ENCODE measurements at regions not wholly inside any gene's neighbourhood (a gene's known extent, or its start where the extent isn't known, plus 50 kb on each side); places are given as distances from the start of the nearest gene placed in this dataset.

DNA sequence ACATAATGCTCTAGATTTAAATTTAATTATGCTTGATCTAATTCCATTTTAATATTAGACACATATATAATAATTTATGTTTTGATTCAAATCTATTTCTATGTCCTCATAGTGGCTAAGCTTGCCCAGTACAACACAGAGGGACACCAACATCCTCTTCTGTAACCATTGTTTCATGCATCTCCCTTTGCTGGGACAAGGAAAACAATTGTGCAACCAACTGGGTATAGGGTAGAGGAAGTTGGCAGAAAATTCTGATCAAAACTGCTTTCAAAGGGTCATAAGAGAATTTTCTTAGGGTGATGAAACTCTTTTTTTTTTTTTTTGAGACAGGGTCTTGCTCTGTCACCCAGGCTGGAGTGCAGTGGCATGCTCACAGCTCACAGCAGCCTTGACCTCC lies 121.4 kb upstream of the SGO1 start (continued):
- TF ChIP-seq, protein P1, sequence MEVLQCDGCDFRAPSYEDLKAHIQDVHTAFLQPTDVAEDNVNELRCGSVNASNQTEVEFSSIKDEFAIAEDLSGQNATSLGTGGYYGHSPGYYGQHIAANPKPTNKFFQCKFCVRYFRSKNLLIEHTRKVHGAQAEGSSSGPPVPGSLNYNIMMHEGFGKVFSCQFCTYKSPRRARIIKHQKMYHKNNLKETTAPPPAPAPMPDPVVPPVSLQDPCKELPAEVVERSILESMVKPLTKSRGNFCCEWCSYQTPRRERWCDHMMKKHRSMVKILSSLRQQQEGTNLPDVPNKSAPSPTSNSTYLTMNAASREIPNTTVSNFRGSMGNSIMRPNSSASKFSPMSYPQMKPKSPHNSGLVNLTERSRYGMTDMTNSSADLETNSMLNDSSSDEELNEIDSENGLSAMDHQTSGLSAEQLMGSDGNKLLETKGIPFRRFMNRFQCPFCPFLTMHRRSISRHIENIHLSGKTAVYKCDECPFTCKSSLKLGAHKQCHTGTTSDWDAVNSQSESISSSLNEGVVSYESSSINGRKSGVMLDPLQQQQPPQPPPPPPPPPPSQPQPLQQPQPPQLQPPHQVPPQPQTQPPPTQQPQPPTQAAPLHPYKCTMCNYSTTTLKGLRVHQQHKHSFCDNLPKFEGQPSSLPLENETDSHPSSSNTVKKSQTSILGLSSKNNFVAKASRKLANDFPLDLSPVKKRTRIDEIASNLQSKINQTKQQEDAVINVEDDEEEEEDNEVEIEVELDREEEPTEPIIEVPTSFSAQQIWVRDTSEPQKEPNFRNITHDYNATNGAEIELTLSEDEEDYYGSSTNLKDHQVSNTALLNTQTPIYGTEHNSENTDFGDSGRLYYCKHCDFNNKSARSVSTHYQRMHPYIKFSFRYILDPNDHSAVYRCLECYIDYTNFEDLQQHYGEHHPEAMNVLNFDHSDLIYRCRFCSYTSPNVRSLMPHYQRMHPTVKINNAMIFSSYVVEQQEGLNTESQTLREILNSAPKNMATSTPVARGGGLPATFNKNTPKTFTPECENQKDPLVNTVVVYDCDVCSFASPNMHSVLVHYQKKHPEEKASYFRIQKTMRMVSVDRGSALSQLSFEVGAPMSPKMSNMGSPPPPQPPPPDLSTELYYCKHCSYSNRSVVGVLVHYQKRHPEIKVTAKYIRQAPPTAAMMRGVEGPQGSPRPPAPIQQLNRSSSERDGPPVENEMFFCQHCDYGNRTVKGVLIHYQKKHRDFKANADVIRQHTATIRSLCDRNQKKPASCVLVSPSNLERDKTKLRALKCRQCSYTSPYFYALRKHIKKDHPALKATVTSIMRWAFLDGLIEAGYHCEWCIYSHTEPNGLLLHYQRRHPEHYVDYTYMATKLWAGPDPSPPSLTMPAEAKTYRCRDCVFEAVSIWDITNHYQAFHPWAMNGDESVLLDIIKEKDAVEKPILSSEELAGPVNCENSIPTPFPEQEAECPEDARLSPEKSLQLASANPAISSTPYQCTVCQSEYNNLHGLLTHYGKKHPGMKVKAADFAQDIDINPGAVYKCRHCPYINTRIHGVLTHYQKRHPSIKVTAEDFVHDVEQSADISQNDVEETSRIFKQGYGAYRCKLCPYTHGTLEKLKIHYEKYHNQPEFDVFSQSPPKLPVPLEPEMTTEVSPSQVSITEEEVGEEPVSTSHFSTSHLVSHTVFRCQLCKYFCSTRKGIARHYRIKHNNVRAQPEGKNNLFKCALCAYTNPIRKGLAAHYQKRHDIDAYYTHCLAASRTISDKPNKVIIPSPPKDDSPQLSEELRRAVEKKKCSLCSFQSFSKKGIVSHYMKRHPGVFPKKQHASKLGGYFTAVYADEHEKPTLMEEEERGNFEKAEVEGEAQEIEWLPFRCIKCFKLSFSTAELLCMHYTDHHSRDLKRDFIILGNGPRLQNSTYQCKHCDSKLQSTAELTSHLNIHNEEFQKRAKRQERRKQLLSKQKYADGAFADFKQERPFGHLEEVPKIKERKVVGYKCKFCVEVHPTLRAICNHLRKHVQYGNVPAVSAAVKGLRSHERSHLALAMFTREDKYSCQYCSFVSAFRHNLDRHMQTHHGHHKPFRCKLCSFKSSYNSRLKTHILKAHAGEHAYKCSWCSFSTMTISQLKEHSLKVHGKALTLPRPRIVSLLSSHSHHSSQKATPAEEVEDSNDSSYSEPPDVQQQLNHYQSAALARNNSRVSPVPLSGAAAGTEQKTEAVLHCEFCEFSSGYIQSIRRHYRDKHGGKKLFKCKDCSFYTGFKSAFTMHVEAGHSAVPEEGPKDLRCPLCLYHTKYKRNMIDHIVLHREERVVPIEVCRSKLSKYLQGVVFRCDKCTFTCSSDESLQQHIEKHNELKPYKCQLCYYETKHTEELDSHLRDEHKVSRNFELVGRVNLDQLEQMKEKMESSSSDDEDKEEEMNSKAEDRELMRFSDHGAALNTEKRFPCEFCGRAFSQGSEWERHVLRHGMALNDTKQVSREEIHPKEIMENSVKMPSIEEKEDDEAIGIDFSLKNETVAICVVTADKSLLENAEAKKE (CRISPR knock-in tag; IDR thresholded peaks at IDR 0.05), result no peak
- TF ChIP-seq STAT1 (IDR thresholded peaks at IDR 0.05; ENCODE audit: unreplicated experiment) (no peak), EZH2 (IDR thresholded peaks at IDR 0.05; ENCODE audit: low read depth, unreplicated experiment) (no peak)
- TF ChIP-seq, protein P2, sequence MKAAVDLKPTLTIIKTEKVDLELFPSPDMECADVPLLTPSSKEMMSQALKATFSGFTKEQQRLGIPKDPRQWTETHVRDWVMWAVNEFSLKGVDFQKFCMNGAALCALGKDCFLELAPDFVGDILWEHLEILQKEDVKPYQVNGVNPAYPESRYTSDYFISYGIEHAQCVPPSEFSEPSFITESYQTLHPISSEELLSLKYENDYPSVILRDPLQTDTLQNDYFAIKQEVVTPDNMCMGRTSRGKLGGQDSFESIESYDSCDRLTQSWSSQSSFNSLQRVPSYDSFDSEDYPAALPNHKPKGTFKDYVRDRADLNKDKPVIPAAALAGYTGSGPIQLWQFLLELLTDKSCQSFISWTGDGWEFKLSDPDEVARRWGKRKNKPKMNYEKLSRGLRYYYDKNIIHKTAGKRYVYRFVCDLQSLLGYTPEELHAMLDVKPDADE (IDR thresholded peaks at IDR 0.05), result no peak

DNA sequence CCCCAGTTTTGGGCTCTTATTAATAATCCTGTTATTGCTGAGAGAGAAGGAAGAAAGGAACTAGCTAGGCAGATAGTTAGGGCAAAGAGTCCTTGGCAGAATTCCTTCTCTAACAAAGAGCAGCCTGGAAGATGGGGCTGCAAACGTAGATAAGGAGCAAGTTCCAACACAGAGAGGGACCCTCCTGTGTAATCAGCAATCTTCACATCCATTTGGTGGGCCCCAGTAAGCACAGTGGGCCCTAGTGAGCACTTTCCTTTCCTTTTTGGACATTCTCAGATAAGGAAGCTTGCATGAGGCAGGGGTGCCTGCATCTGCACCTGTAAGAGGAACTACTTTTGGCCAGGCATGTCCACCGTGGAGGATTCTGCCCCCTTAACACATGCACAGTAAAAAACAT lies 119.6 kb upstream of the SGO1 start:
- no peaks in the 10 kb centered on the region for H3K27me3 ChIP-seq (ENCODE audit: insufficient read depth)
- no peaks in the 10 kb centered on the region for H3K4me1 ChIP-seq (ENCODE audit: insufficient read depth)
- H3K9me3 Mint-ChIP-seq, result peaks cover 28% of the 10 kb centered on the region
- H3K36me3 ChIP-seq (ENCODE audit: insufficient read depth), result no peaks in the 10 kb centered on the region
- ATAC-seq (no peak), DNase-seq (ENCODE audit: low spot score) (no peak)
- no peaks in the 10 kb centered on the region for H3K4me1 Mint-ChIP-seq
- peaks cover 5% of the 10 kb centered on the region; the same call in 2 of the 3 replicates for H3K36me3 Mint-ChIP-seq (ENCODE audit: low read depth)
- no peak overlapping the region for H3K27ac ChIP-seq (ENCODE audit: low read depth)
- no peak overlapping the region for H3K4me3 ChIP-seq
- H3K27me3 Mint-ChIP-seq (ENCODE audit: insufficient read depth, low read depth, poor library complexity), result no peaks in the 10 kb centered on the region
- H4K20me1 ChIP-seq (replicated peaks; ENCODE audit: insufficient read depth), result no peaks in the 10 kb centered on the region
- H3K27ac Mint-ChIP-seq, result no peak overlapping the region
- H3K79me2 ChIP-seq (replicated peaks; ENCODE audit: insufficient read depth), result no peaks in the 10 kb centered on the region
- H3K4me3 Mint-ChIP-seq, result no peak overlapping the region
- no peaks in the 10 kb centered on the region for H3K9me2 ChIP-seq (ENCODE audit: insufficient read depth)
- H3F3A ChIP-seq (replicated peaks; ENCODE audit: low read depth), result no peaks in the 10 kb centered on the region
- H3K4me2 ChIP-seq, result no peak overlapping the region
- H2AFZ ChIP-seq, result no peak overlapping the region
- TF ChIP-seq EZH2 (IDR thresholded peaks at IDR 0.05; ENCODE audit: low read depth, unreplicated experiment) (no peak), EZH2phosphoT487 (IDR thresholded peaks at IDR 0.05; ENCODE audit: unreplicated experiment) (no peak), NANOG (IDR thresholded peaks at IDR 0.05; ENCODE audit: borderline replicate concordance) (no peak)
- TF ChIP-seq, protein P3, sequence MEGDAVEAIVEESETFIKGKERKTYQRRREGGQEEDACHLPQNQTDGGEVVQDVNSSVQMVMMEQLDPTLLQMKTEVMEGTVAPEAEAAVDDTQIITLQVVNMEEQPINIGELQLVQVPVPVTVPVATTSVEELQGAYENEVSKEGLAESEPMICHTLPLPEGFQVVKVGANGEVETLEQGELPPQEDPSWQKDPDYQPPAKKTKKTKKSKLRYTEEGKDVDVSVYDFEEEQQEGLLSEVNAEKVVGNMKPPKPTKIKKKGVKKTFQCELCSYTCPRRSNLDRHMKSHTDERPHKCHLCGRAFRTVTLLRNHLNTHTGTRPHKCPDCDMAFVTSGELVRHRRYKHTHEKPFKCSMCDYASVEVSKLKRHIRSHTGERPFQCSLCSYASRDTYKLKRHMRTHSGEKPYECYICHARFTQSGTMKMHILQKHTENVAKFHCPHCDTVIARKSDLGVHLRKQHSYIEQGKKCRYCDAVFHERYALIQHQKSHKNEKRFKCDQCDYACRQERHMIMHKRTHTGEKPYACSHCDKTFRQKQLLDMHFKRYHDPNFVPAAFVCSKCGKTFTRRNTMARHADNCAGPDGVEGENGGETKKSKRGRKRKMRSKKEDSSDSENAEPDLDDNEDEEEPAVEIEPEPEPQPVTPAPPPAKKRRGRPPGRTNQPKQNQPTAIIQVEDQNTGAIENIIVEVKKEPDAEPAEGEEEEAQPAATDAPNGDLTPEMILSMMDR (conservative IDR thresholded peaks at IDR 0.05; ENCODE audit: low read depth in 2 of 2), result no peak
- TF ChIP-seq, protein P1 (CRISPR knock-in tag; IDR thresholded peaks at IDR 0.05), result no peak
